IPS-20b (cell line): ENCODE measurements at regions not wholly inside any gene's neighbourhood (a gene's known extent, or its start where the extent isn't known, plus 50 kb on each side); places are given as distances from the start of the nearest gene placed in this dataset.

ENCODE experiments used
- H3K27ac ChIP-seq: one replicate; pipeline ENCODE4 v1.5.1; 2013; ENCODE audit warnings: low read length
- H3K27me3 ChIP-seq: 2 replicates; pipeline ENCODE4 v1.6.1; 2013; ENCODE audit warnings: mild to moderate bottlenecking, low read length, inconsistent platforms; ENCODE audit not compliant: insufficient read depth
- H3K36me3 ChIP-seq: 2 replicates; pipeline ENCODE4 v1.6.1; 2013; ENCODE audit warnings: low read depth, mild to moderate bottlenecking, inconsistent platforms, low read length, moderate library complexity; ENCODE audit not compliant: insufficient read depth
- H3K4me1 ChIP-seq: 2 replicates; pipeline ENCODE4 v1.6.1; 2013; ENCODE audit warnings: mild to moderate bottlenecking, control low read depth, inconsistent platforms, low read length, moderate library complexity; ENCODE audit not compliant: insufficient read depth
- H3K4me3 ChIP-seq: 2 replicates; pipeline ENCODE4 v1.5.1; 2013; ENCODE audit warnings: mild to moderate bottlenecking, low read length, inconsistent platforms
- H3K9ac ChIP-seq: 2 replicates; pipeline ENCODE4 v1.6.1; 2013; ENCODE audit warnings: low read depth, mild to moderate bottlenecking, inconsistent platforms, low read length, moderate library complexity
- H3K9me3 ChIP-seq: 2 replicates; pipeline ENCODE4 v1.6.1; 2013; ENCODE audit warnings: mild to moderate bottlenecking, low read depth, low read length, inconsistent platforms; ENCODE audit not compliant: insufficient read depth

DNA sequence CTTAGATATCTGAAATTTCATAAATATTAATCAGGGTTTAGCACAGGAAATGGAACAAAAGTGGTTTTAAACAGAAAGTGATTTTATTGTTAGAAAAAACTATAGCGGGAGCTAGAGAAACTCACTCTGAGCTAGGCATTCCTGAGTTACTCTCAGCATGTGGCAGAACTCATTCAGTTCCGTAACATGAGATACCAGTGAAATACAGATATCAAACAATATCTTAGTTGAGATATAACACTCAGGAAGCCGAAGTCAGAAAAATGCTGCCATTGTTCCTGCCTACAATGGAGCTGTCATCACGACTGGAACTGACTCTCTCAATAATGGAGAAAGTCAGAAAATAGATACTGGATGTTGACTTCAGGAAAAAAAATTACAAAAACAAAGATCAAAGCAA, 1428.7 kb downstream of the PCDH18 start:
- Histone ChIP-seq H3K36me3 (no peaks in the 10 kb centered on the region), H3K27me3 (no peaks in the 10 kb centered on the region), H3K9me3 (no peaks in the 10 kb centered on the region), H3K27ac (no peak overlapping the region), H3K4me3 (no peak overlapping the region), H3K4me1 (peaks cover 9% of the 10 kb centered on the region; the same call in 1 of the 2 replicates), H3K9ac (no peak overlapping the region)

DNA sequence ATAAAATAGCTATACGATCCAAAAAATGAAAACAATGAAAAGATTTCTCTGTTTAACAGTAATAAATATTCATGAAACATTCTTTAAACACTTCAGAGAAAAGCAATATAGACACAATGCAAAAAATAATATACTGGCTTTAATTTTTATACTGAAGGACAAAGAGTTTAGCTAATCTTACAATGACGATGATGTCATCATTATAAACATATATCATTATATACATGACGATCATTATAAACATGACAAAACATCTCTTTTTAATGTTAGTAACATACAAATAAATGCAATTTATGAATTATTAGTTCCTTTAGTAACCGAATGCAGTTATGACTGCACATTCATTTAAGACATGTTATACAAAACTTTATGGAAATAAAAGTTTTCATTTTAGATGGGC, 1434.6 kb downstream of the PCDH18 start:
- Histone ChIP-seq H3K36me3 (no peaks in the 10 kb centered on the region), H3K9me3 (no peaks in the 10 kb centered on the region), H3K9ac (no peak overlapping the region), H3K4me1 (no peaks in the 10 kb centered on the region; the same call in 1 of the 2 replicates), H3K27me3 (no peaks in the 10 kb centered on the region), H3K27ac (no peak overlapping the region), H3K4me3 (no peak overlapping the region)

DNA sequence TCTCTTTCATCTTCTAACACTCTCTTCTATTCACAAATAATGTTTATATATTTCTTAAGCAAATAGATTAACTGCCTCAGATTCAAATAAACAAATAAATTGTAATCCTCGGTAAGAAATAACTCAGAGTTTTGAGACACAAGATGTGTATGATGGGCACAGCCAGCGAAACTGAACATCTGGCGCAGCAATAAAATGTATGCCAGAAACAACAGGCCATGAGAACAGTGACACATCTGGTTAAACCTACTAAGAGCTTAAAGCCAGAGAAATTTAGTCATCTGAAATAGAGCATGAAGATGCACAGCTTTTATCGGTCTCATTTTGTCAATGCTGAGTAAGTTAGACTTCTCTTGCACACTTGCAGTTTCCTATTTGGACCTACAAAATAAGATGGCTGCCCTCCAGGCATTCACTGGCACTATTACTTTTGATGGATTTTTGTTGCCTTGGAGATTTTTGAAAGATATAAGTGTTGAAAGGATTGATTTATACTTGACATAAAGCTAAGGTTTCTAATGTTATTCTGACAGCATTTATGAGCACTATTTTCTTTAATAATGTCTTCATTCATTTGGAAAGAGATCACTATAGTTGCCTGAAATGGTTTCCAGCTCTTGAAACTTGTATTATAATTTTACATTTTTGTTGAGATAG, 1444.0 kb downstream of the PCDH18 start:
- Histone ChIP-seq H3K9ac (no peak overlapping the region), H3K4me1 (no peaks in the 10 kb centered on the region), H3K4me3 (no peak overlapping the region)

DNA sequence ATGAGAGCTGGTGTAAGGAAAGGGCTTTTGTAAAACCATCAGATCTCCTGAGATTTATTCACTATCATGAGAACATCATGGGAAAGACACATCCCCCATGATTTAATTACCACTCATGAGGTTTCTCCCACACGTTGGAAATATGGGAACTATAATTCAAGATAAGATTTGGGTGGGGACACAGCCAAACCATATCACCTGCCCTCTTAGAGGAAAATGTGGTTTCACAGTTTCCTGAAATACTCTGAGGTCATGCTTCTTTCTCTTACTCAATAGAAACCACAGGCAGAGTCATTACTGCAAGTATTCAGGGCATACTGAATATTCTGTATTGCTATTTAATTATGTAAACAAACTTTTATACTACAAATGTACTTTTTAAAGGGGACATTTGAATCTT, 1453.3 kb downstream of the PCDH18 start:
- H3K9me3 ChIP-seq: no peaks in the 10 kb centered on the region
- no peaks in the 10 kb centered on the region for H3K4me1 ChIP-seq
- no peaks in the 10 kb centered on the region for H3K27me3 ChIP-seq
- no peaks in the 10 kb centered on the region for H3K36me3 ChIP-seq
- no peak overlapping the region for H3K27ac ChIP-seq
- H3K9ac ChIP-seq: no peak overlapping the region
- no peak overlapping the region for H3K4me3 ChIP-seq

More for the DNA sequence above, 1444.0 kb downstream of the PCDH18 start:
- Histone ChIP-seq H3K27me3 (no peaks in the 10 kb centered on the region), H3K27ac (no peak overlapping the region), H3K9me3 (no peaks in the 10 kb centered on the region), H3K36me3 (no peaks in the 10 kb centered on the region)

DNA sequence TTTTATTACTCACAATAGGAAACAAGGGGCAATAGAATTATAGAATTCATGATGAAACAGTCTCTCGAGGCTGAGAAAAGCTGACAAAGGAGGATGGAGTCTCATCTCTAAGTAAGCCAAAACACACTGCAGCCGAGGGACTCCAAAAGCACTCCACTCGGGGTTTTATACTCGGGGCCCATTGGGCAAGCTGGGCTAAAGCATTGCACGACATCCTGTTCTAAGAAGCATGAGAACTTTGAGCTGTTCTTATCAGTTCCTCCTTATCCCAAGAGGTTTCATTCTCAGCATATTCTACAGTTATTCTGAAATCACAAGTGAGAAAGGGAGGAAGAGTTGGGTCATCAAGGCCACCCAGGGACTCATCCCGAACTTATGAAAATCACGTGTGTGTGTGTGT, 1475.5 kb downstream of the PCDH18 start:
- Histone ChIP-seq H3K4me3 (no peak overlapping the region), H3K27ac (no peak overlapping the region), H3K27me3 (no peaks in the 10 kb centered on the region), H3K4me1 (no peaks in the 10 kb centered on the region), H3K9ac (no peak overlapping the region), H3K36me3 (no peaks in the 10 kb centered on the region), H3K9me3 (no peaks in the 10 kb centered on the region)

DNA sequence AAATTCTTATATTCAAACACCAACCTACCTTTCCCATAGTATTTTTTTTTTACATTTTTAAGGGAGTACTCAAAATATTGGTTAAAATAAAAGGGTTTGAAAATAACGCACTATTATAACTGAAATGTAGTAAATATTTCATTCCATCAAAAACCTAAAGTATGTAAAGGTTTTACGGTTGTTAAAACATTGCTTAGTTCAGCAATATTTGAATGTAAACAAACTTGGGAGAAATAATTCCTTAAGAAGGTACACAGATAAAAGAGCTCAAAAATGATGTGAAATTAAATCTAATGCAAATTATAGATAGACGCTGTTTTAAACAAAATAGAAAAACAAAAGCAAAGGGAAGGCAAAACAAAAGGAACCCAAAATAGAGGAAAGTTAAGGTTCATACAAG, 1476.9 kb downstream of the PCDH18 start:
- Histone ChIP-seq H3K4me1 (no peaks in the 10 kb centered on the region), H3K27me3 (no peaks in the 10 kb centered on the region), H3K4me3 (no peak overlapping the region), H3K27ac (no peak overlapping the region), H3K9ac (no peak overlapping the region), H3K36me3 (no peaks in the 10 kb centered on the region), H3K9me3 (no peaks in the 10 kb centered on the region)

DNA sequence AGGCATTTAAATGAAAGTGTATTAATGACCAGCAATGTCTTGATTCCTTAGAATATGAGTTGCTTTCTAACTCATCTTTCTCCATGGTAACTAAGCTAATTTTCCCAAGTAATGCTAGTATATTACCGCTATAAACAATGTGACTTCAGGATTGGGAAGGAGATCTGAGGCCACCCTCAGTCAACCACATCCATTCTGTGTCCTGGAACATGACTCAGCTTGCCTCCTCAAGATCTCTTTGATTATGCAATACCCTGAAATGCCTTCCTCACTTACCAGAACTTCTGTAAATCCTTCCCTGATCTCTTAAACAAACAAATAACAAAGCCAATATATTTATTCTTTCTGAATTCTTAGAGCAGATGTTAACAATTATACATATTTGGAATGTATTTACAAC, 1495.5 kb downstream of the PCDH18 start:
- no peaks in the 10 kb centered on the region for H3K9me3 ChIP-seq
- no peak overlapping the region for H3K27ac ChIP-seq
- no peak overlapping the region for H3K4me3 ChIP-seq
- H3K9ac ChIP-seq: no peak overlapping the region
- no peaks in the 10 kb centered on the region for H3K36me3 ChIP-seq
- no peaks in the 10 kb centered on the region for H3K27me3 ChIP-seq
- peaks cover 4% of the 10 kb centered on the region; the same call in 1 of the 2 replicates for H3K4me1 ChIP-seq

DNA sequence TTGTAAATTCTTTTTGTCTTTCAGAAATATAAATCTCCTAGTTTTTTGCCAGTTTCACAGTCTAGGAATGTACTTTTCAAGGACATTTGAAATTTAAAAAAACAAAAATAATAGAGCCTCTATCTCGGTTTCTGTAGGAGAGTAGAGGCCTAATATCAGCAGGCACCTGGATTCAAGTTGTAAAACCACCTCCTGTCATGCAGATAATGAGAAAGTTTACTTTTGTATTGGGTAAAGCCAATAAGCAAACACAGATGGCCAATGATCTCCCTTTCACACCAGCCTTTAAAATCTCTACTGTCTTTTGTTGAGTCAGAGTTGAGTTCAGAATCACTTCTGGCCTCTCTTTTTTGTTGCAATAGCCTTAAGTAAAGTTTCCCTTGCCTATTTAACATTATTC, 1499.9 kb downstream of the PCDH18 start:
- no peak overlapping the region for H3K9ac ChIP-seq
- H3K4me1 ChIP-seq: peaks cover 4% of the 10 kb centered on the region; the same call in 1 of the 2 replicates
- H3K9me3 ChIP-seq: no peaks in the 10 kb centered on the region; the same call in 1 of the 2 replicates
- no peaks in the 10 kb centered on the region for H3K27me3 ChIP-seq
- no peak overlapping the region for H3K4me3 ChIP-seq
- no peaks in the 10 kb centered on the region for H3K36me3 ChIP-seq
- H3K27ac ChIP-seq: no peak overlapping the region

DNA sequence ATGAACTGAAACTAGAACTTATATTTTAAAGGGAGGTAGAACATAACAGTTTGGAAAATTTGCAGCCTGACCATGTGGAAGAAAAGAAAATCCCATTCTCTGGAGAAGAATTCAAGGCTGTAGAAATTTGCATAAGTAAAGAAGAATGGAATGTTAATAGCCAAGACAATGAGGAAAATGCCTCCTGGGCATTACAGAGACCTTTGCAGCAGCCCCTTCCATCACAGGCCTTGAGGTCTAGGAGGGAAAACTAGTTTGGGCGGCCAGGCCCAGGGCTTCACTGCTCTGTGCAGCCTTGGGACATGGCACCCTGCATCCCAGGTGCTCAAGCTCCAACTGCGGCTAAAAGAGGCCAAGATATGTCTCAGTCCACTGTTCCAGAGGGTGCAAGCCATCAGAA, 1506.8 kb downstream of the PCDH18 start:
- Histone ChIP-seq H3K36me3 (no peaks in the 10 kb centered on the region), H3K4me1 (peaks cover 9% of the 10 kb centered on the region; the same call in 1 of the 2 replicates), H3K27ac (no peak overlapping the region), H3K9ac (no peak overlapping the region), H3K4me3 (no peak overlapping the region), H3K27me3 (no peaks in the 10 kb centered on the region), H3K9me3 (no peaks in the 10 kb centered on the region; the same call in 1 of the 2 replicates)

DNA sequence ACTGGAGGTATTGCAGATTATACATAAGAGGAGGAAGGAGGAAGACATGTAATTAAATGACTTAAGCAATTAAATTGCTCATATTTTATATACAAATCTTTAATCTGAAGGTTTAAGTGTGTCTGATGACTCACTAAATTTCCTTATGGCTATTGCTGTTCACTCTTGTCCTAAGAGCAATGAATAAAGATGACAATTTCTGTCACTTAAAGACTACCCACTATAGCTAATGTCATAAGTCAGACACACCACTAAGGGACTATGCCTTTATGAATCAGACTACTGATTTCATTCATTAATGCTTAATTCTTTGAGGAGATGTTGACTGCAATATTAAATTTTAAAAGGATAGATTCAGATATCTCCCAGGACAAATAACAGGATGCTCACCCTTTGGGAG, 1514.7 kb downstream of the PCDH18 start:
- no peaks in the 10 kb centered on the region for H3K9me3 ChIP-seq
- H3K4me3 ChIP-seq: no peak overlapping the region
- no peaks in the 10 kb centered on the region for H3K27me3 ChIP-seq
- no peak overlapping the region for H3K27ac ChIP-seq
- H3K9ac ChIP-seq: no peak overlapping the region
- H3K4me1 ChIP-seq: no peaks in the 10 kb centered on the region
- H3K36me3 ChIP-seq: no peaks in the 10 kb centered on the region

DNA sequence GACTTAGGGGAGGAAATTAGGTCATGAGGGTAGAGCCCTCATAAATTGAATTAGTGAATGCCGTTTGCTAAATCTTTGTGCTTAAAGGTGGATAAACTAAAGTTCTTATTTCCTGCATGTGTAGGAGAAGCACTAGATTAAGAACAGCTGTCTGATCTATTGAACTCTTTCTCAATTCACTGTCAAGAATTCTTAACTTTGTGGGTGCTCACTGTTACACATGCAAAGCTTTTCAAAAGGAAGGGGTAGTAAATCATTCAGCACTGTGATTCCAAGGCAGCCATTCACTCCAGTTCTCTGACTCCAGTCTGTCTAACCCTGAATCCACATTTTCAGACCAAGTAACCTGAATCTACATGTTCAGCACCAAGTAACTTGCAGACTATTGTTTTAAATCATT, 1520.1 kb downstream of the PCDH18 start:
- H3K4me1 ChIP-seq: no peaks in the 10 kb centered on the region
- no peak overlapping the region for H3K4me3 ChIP-seq
- no peak overlapping the region for H3K9ac ChIP-seq
- H3K27ac ChIP-seq: no peak overlapping the region
- no peaks in the 10 kb centered on the region for H3K9me3 ChIP-seq
- no peaks in the 10 kb centered on the region for H3K27me3 ChIP-seq
- no peaks in the 10 kb centered on the region for H3K36me3 ChIP-seq

DNA sequence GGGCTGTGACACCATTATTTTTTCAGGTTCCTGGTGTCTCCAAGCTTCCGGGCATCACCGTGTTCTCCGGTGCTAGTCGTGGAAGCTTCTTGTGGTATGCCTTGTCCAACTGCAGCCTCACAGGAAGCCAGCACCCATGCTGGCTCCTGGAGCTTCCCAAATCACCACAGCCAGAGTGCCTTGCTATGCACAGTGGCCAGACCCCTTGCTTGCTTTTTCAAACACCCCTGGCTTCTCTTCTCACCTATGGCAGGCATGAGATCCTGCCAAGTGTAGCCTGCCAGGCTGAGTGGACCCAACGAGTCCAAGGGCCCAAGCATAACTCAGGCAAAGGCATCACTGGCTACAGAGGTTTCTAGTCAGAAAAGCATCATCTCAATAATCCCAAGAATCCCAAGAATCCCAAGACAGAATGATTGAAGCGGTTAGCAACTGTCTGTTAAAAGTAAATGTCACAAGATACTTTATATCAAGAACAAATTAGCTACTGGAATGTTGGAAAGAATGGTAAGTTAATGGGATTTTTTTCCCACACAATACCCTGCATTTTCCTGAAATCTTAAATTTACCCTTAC, 1522.9 kb downstream of the PCDH18 start:
- no peaks in the 10 kb centered on the region for H3K27me3 ChIP-seq
- no peak overlapping the region for H3K27ac ChIP-seq
- H3K36me3 ChIP-seq: no peaks in the 10 kb centered on the region
- H3K9me3 ChIP-seq: no peaks in the 10 kb centered on the region
- H3K4me1 ChIP-seq: no peaks in the 10 kb centered on the region
- H3K4me3 ChIP-seq: no peak overlapping the region
- no peak overlapping the region for H3K9ac ChIP-seq
